HEK293T (cell line): ENCODE measurements at regions not wholly inside any gene's neighbourhood (a gene's known extent, or its start where the extent isn't known, plus 50 kb on each side); places are given as distances from the start of the nearest gene placed in this dataset.

ENCODE experiments used
- BHLHE40 ChIP-seq: fragments of 450-650 bp; IDR thresholded peaks from 2 replicates; pipeline ENCODE4 v1.6.1; 2016; ENCODE audit warnings: mild to moderate bottlenecking, moderate library complexity, borderline replicate concordance
- ELF4 ChIP-seq: fragments of 450-650 bp; IDR thresholded peaks from 2 replicates; pipeline ENCODE4 v1.6.1; 2017; ENCODE audit warnings: antibody characterized with exemption
- SUZ12 ChIP-seq: fragments of 450-650 bp; IDR thresholded peaks from 2 replicates; pipeline ENCODE4 v1.6.1; 2016; ENCODE audit warnings: mild to moderate bottlenecking

DNA sequence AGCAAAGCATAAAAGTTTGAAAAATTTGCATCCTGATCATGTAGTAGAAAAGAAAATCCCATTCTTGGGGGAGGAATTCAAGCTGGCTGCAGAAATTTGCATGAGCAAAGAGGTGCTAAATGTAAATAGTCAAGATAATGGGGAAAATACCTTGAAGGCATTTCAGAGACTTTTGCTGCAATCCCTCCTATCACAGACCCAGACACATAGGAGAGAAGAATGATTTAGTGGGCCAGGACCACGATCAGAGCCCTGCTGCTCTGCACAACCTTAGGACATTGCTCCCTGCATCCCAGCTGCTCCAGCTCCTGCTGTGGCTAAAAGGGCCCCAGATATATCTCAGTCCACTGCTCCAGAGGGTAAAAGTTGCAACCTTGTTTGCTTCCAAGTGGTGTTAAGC is 1439.7 kb upstream of the AGA start:
- TF ChIP-seq SUZ12 (no peak), ELF4 (no peak), BHLHE40 (no peak)
